RWPE2 (cell line): ENCODE measurements at regions not wholly inside any gene's neighbourhood (a gene's known extent, or its start where the extent isn't known, plus 50 kb on each side); places are given as distances from the start of the nearest gene placed in this dataset.

ENCODE experiments used
- ATAC-seq: fragments of 200-7000 bp; cut with Tn5 transposase; 3 replicates; pipeline ENCODE4 v1.9.1; 2021; ENCODE audit warnings: low read depth
- DNase-seq: peaks from one replicate; pipeline ENCODE4 v3.0.0-alpha.2; 2020; ENCODE audit warnings: low spot score
- H3K27ac ChIP-seq: fragments of 450-650 bp; 2 replicates; pipeline ENCODE4 v1.5.1; 2017; ENCODE audit warnings: mild to moderate bottlenecking; ENCODE audit not compliant: poor library complexity, severe bottlenecking
- H3K27me3 ChIP-seq: fragments of 250-450 bp; sonication (Bioruptor Pico); 2 replicates; pipeline ENCODE4 v1.5.1; 2021; ENCODE audit warnings: mild to moderate bottlenecking, moderate library complexity; ENCODE audit not compliant: insufficient read depth, poor library complexity, severe bottlenecking
- H3K36me3 ChIP-seq: fragments of 250-450 bp; sonication (Bioruptor Pico); 2 replicates; pipeline ENCODE4 v1.5.1; 2020; ENCODE audit warnings: low read depth, mild to moderate bottlenecking, moderate library complexity
- H3K4me1 ChIP-seq: fragments of 250-450 bp; sonication (Bioruptor Pico); 2 replicates; pipeline ENCODE4 v1.5.1; 2021; ENCODE audit warnings: mild to moderate bottlenecking, moderate library complexity; ENCODE audit not compliant: insufficient read depth, poor library complexity, severe bottlenecking
- H3K4me3 ChIP-seq: fragments of 250-450 bp; sonication (Bioruptor Pico); 2 replicates; pipeline ENCODE4 v1.5.1; 2021; ENCODE audit warnings: mild to moderate bottlenecking, moderate library complexity; ENCODE audit not compliant: severe bottlenecking
- H3K9me3 ChIP-seq: fragments of 250-450 bp; sonication (Bioruptor Pico); 2 replicates; pipeline ENCODE4 v1.5.1; 2021; ENCODE audit warnings: mild to moderate bottlenecking, moderate library complexity; ENCODE audit not compliant: severe bottlenecking
- TF ChIP-seq, protein P1 (sequence below): fragments of 450-650 bp; IDR thresholded peaks from one replicate; pipeline ENCODE4 v1.5.1; 2017; ENCODE audit warnings: mild to moderate bottlenecking, moderate library complexity; ENCODE audit not compliant: poor library complexity, severe bottlenecking

DNA sequence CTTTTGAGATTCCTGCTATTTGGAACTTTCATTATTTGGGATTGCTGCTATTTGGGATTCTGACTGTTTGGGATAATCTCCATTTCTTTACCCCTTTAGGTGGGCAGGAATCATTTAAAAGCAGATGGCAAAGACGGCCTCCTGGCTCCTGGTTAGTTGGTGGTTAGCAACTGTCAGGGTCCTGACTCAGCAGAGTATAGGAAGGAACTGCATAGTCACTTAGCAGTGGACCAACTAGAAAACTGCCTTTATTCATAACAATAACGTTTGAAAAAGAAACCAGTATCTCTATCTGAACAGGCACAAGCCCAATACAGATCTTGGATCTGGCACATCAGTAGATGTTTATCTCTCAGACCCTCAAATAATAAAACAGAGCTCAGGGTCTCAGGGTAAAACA is 469.7 kb upstream of the FGF16 start:
- H3K27ac ChIP-seq: no peak overlapping the region
- no peaks in the 10 kb centered on the region for H3K4me1 ChIP-seq
- H3K27me3 ChIP-seq: no peaks in the 10 kb centered on the region
- ATAC-seq (no peak), DNase-seq (no peak)
- no peaks in the 10 kb centered on the region for H3K36me3 ChIP-seq
- TF ChIP-seq, protein P1, sequence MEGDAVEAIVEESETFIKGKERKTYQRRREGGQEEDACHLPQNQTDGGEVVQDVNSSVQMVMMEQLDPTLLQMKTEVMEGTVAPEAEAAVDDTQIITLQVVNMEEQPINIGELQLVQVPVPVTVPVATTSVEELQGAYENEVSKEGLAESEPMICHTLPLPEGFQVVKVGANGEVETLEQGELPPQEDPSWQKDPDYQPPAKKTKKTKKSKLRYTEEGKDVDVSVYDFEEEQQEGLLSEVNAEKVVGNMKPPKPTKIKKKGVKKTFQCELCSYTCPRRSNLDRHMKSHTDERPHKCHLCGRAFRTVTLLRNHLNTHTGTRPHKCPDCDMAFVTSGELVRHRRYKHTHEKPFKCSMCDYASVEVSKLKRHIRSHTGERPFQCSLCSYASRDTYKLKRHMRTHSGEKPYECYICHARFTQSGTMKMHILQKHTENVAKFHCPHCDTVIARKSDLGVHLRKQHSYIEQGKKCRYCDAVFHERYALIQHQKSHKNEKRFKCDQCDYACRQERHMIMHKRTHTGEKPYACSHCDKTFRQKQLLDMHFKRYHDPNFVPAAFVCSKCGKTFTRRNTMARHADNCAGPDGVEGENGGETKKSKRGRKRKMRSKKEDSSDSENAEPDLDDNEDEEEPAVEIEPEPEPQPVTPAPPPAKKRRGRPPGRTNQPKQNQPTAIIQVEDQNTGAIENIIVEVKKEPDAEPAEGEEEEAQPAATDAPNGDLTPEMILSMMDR: no peak
- no peaks in the 10 kb centered on the region for H3K9me3 ChIP-seq
- no peak overlapping the region for H3K4me3 ChIP-seq

DNA sequence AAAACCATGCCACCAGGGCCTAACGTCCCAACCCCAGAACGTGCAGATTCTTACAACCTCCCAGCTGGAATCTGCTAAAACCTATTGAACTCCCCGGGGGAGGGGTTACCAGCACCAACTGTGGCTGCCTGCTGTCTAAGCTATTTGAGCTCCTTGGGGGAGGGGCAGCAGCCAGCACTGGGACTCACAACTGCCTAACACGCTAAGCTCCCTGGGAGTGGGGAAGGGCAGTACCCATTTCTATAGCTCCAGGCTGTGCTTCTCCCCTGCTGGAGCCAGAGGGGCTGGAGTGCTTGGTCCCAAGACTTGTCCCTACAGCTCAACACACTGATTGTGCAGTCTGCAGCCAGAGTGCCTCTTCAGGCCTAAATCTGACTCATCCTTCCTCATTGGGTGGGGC is 459.8 kb upstream of the FGF16 start:
- Histone ChIP-seq H3K27me3 (no peaks in the 10 kb centered on the region), H3K9me3 (no peaks in the 10 kb centered on the region), H3K4me3 (no peak overlapping the region), H3K4me1 (no peaks in the 10 kb centered on the region), H3K27ac (no peak overlapping the region), H3K36me3 (no peaks in the 10 kb centered on the region)
- no peak for ATAC-seq
- DNase-seq: no peak
- TF ChIP-seq, protein P1: no peak

DNA sequence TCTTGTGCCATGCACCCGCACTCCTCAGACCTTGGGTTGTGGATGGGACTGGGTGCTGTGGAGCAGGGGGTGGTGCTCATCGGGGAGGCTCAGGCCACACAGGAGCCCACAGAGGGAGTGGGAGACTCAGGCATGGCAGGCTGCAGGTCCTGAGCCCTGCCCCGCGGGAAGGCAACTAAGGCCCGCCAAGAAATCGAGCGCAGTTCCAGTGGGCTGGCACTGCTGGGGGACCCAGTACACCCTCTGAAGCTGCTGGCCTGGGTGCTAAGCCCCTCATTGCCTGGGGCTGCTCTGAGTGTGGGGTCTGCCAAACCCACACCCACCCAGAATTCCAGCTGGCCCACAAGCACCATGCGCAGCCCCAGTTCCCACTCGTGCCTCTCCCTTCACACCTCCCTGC is 450.5 kb upstream of the FGF16 start:
- no peaks in the 10 kb centered on the region for H3K9me3 ChIP-seq
- no peak for ATAC-seq
- TF ChIP-seq, protein P1: no peak
- H3K36me3 ChIP-seq: no peaks in the 10 kb centered on the region
- H3K27me3 ChIP-seq: no peaks in the 10 kb centered on the region
- no peak for DNase-seq
- H3K4me1 ChIP-seq: no peaks in the 10 kb centered on the region
- no peak overlapping the region for H3K27ac ChIP-seq
- no peak overlapping the region for H3K4me3 ChIP-seq

DNA sequence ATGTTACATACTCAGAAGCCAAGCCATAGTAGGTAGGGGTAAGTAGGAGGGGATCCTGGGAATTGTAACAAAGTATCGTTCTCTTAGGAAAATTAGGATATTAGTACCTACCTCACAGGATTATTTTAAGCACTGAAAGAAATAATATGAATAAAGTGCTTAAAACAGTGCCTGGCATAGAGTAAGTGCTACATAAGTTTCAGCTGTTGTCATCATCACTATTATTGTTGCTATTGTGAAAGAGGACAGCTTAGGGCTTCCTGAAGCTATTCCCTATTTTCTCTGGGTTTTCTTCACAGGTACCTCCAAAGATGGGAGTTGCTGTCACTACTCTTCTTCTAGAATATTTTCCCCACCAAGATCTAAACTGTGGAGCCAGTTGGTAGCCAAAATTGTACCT is 443.7 kb upstream of the FGF16 start:
- no peak for ATAC-seq
- H3K4me1 ChIP-seq: no peaks in the 10 kb centered on the region
- H3K9me3 ChIP-seq: no peaks in the 10 kb centered on the region
- no peak overlapping the region for H3K4me3 ChIP-seq
- DNase-seq: no peak
- H3K27ac ChIP-seq: no peak overlapping the region
- H3K36me3 ChIP-seq: no peaks in the 10 kb centered on the region
- H3K27me3 ChIP-seq: no peaks in the 10 kb centered on the region
- TF ChIP-seq, protein P1: no peak

DNA sequence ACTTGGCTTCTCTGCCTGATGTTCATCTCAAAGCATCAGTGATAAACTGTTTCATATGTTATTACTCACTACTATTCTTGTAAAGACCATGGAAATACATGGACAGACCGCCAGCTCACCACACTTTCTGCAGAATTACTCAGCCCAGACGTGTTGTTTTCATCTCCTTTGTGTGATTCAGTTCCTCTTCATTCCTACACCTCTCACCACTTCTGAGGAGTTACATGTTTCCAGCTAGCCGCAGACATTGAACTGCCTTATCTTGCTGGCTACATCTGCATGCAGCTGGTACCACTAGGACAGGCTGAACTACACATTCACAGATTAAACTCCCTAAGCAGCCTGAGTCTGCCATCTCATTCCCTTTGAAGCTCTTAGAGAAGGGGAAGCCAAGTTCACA is 443.2 kb upstream of the FGF16 start:
- Histone ChIP-seq H3K4me3 (no peak overlapping the region), H3K27me3 (no peaks in the 10 kb centered on the region), H3K9me3 (no peaks in the 10 kb centered on the region), H3K36me3 (no peaks in the 10 kb centered on the region), H3K27ac (no peak overlapping the region), H3K4me1 (no peaks in the 10 kb centered on the region)
- no peak for ATAC-seq
- no peak for DNase-seq
- TF ChIP-seq, protein P1: no peak
